C4-2B (cell line): ENCODE measurements at regions not wholly inside any gene's neighbourhood (a gene's known extent, or its start where the extent isn't known, plus 50 kb on each side); places are given as distances from the start of the nearest gene placed in this dataset.

Experiments used
- ZFX ChIP-seq: fragments of 450-650 bp; IDR thresholded peaks from 2 replicates; pipeline ENCODE4 v1.6.1; 2017
- TF ChIP-seq, protein P1 (sequence below): fragments of 450-650 bp; conservative IDR thresholded peaks from 2 replicates; pipeline ENCODE4 v1.5.1; 2017; ENCODE audit warnings: mild to moderate bottlenecking

DNA sequence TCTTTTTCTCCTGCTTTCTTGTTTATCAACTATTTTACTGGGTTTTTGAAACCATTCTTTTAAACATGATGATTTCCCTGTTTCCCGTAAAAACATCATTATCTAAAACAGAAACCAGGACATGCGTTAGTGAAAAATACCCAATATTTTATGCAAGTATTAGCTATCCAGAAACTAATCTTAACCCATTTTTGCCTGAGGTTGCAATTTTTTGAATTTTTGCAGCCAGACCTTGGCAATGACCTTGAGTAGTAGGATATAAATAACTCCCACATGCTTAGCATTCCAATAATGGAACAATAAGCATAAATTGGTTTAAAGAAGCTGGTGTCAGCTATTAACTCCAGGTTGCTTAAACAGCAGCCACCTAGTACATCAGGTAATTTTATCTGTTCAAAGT, 308.9 kb upstream of the ANO3 start:
- TF ChIP-seq, protein P1, sequence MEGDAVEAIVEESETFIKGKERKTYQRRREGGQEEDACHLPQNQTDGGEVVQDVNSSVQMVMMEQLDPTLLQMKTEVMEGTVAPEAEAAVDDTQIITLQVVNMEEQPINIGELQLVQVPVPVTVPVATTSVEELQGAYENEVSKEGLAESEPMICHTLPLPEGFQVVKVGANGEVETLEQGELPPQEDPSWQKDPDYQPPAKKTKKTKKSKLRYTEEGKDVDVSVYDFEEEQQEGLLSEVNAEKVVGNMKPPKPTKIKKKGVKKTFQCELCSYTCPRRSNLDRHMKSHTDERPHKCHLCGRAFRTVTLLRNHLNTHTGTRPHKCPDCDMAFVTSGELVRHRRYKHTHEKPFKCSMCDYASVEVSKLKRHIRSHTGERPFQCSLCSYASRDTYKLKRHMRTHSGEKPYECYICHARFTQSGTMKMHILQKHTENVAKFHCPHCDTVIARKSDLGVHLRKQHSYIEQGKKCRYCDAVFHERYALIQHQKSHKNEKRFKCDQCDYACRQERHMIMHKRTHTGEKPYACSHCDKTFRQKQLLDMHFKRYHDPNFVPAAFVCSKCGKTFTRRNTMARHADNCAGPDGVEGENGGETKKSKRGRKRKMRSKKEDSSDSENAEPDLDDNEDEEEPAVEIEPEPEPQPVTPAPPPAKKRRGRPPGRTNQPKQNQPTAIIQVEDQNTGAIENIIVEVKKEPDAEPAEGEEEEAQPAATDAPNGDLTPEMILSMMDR, result no peak
- no peak for TF ChIP-seq ZFX
